Right atrium auricular region (tissue), 2 donors: ENCODE measurements at regions not wholly inside any gene's neighbourhood (a gene's known extent, or its start where the extent isn't known, plus 50 kb on each side); places are given as distances from the start of the nearest gene placed in this dataset.

Experiments
- DNase-seq: peaks from one replicate; pipeline ENCODE4 v3.0.0-alpha.2; 2019; ENCODE audit warnings: low spot score
- H3K27ac ChIP-seq, 2 donors: fragments of 200-600 bp; sonication (generic); 1 replicate in 1 of 2; 2 replicates in 1 of 2; pipeline ENCODE4 v1.5.1; 2016 to 2019
- H3K27me3 ChIP-seq, 2 donors: fragments of 200-600 bp; sonication (generic); one replicate each; pipeline versions ENCODE4 v1.5.1 to v1.6.0; 2017 to 2019
- H3K36me3 ChIP-seq: fragments of 200-600 bp; sonication (generic); one replicate; pipeline ENCODE4 v1.5.1; 2016
- H3K4me1 ChIP-seq, 2 donors: fragments of 200-600 bp; sonication (generic); one replicate each; pipeline versions ENCODE4 v1.5.1 to v1.6.0; 2017 to 2019
- H3K4me3 ChIP-seq, 2 donors: fragments of 200-600 bp; sonication (generic); 1 replicate in 1 of 2; 2 replicates in 1 of 2; pipeline ENCODE4 v1.5.1; 2017 to 2019; ENCODE audit warnings: mild to moderate bottlenecking in 1 of 2, moderate library complexity in 1 of 2
- H3K9me3 ChIP-seq, 2 donors: fragments of 200-600 bp; sonication (generic); one replicate each; pipeline ENCODE4 v1.5.1; 2019
- CTCF ChIP-seq, 2 donors: fragments of 200-600 bp; sonication (generic); IDR thresholded peaks; one replicate each; pipeline ENCODE4 v1.5.1; 2019; ENCODE audit warnings: antibody characterized with exemption in 2 of 2

- H3K27me3 ChIP-seq: no peaks in the 10 kb centered on the region
- no peak overlapping the region for H3K4me3 ChIP-seq
- peak; percentile 28 for DNase-seq
- no peak overlapping the region for H3K27ac ChIP-seq
- peaks cover 0 to 43% of the 10 kb centered on the region in 2 donors for H3K4me1 ChIP-seq
- no peaks in the 10 kb centered on the region for H3K9me3 ChIP-seq
- TF ChIP-seq CTCF (IDR thresholded peaks at IDR 0.05): no peak
- no peaks in the 10 kb centered on the region for H3K36me3 ChIP-seq
Measured at GRCh38 chr15:100716456-100717085, 114.2 kb downstream of the ASB7 start.

DNA sequence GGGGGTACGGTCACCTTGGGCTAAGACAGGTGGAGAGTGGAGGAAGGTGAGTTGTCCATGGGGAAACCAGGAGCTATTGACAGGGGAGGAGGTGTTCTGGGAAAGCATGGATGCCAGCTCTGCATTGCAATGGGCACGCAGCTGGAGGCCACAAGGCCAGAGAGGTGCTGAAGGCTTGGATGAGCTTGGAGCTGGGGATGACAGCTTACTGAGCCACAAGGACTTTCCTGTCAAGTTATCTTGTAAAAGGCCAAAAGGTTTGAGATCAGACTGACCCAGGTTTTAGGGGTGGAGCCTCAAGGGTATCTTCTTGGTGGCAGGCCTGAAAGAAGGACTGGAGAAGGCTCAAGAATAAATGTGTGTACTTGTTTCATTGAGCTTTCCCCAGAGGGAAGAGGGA, 115.2 kb downstream of the ASB7 start:
- peak; percentile 36 for DNase-seq
- no peak for TF ChIP-seq CTCF (IDR thresholded peaks at IDR 0.05)
- Histone ChIP-seq H3K9me3 (no peaks in the 10 kb centered on the region), H3K36me3 (no peaks in the 10 kb centered on the region), H3K4me3 (no peak overlapping the region), H3K27ac (no peak overlapping the region), H3K27me3 (no peaks in the 10 kb centered on the region), H3K4me1 (peaks cover 0 to 36% of the 10 kb centered on the region in 2 donors)

DNA sequence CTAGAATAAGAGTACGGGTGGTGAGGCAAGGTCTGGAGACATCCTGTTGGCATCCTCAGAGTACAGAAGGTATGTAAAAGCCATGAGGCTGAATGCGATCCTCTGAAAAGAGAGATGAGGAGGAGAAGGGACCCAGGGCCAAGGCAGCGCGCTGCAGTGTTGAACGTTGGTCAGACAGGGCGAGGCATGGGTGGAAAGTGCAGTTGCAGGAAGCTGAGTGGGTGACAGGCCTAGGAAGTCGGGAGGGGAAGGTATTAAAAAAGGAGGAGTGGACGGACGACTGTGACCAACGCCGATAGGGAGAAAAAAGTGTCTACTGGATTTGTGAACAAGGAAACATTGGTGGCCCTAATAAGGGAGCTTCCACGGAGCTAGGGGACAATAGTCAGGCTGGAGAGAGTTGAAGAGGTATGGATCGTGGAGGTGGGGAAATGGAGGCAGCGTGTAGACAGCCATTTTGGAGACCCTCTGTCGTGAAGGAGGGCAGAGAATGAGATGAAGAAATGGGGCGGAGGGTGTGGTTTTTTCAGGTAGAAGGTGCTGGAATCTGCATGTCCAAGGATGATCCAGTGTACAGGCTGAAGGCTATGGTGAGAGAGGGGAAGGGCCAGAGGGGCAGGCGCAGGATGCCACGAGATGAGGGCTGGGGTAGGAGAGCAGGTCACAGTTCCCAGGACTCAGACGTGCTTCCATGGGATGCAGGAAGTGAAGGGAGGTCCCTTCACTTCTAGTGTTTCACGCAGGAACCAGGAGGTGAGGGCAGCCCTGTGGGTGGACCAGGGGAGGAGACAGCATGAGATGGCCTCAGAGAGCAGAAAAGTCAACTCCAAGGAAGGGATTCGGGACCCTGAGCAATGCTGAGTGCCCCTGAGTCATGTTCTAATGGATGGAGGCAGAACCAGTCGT, 115.9 kb downstream of the ASB7 start:
- DNase-seq: peak; percentile 38
- no peak for TF ChIP-seq CTCF (IDR thresholded peaks at IDR 0.05)
- Histone ChIP-seq H3K27ac (no peak overlapping the region), H3K27me3 (no peaks in the 10 kb centered on the region), H3K36me3 (no peaks in the 10 kb centered on the region), H3K9me3 (no peaks in the 10 kb centered on the region), H3K4me1 (peaks cover 0 to 29% of the 10 kb centered on the region in 2 donors), H3K4me3 (no peak overlapping the region)

- Histone ChIP-seq H3K36me3 (no peaks in the 10 kb centered on the region), H3K27ac (peak overlapping the region; percentile 53 to 71), H3K4me1 (peaks cover 0 to 15% of the 10 kb centered on the region in 2 donors), H3K27me3 (no peaks in the 10 kb centered on the region), H3K9me3 (no peaks in the 10 kb centered on the region), H3K4me3 (no peak overlapping the region)
- TF ChIP-seq CTCF (IDR thresholded peaks at IDR 0.05): no peak
- no peak for DNase-seq
Measured at GRCh38 chr15:100720406-100720967, 118.1 kb downstream of the ASB7 start.

- Histone ChIP-seq H3K4me3 (no peak overlapping the region), H3K4me1 (peaks cover 0 to 3% of the 10 kb centered on the region in 2 donors), H3K27me3 (no peaks in the 10 kb centered on the region), H3K36me3 (no peaks in the 10 kb centered on the region), H3K9me3 (no peaks in the 10 kb centered on the region), H3K27ac (peak overlapping the region; percentile 70 to 71)
- peak; percentile 94 for DNase-seq
- TF ChIP-seq CTCF (IDR thresholded peaks at IDR 0.05): no peak
Measured at GRCh38 chr15:100721758-100722550, 119.6 kb downstream of the ASB7 start.
